ENCODE measurements at regions not wholly inside any gene's neighbourhood (a gene's known extent, or its start where the extent isn't known, plus 50 kb on each side); places are given as distances from the start of the nearest gene placed in this dataset.

- DNase-seq = peak; percentile 30 to 38 (median 35)
These were observed 61.9 kb upstream of the NRSN1 start for GRCh38 chr6:24064106-24064505.

GRCh38 chr6:24064832-24065231 lies 61.2 kb upstream of the NRSN1 start:
- no peak for DNase-seq

- no peak for DNase-seq
These were observed 56.5 kb upstream of the NRSN1 start for GRCh38 chr6:24069526-24069925.

GRCh38 chr6:24072038-24072746 lies 53.8 kb upstream of the NRSN1 start:
- DNase-seq = no peak

GRCh38 chr6:24076011-24076410 lies 50.0 kb upstream of the NRSN1 start:
- no peak for DNase-seq

Measured in suppressor macrophage treated with lipopolysaccharide for 1 hour (primary cell).